Hepatocyte (in vitro differentiated cells): ENCODE measurements at regions not wholly inside any gene's neighbourhood (a gene's known extent, or its start where the extent isn't known, plus 50 kb on each side); places are given as distances from the start of the nearest gene placed in this dataset.

Experiments used
- DNase-seq: peaks from one replicate; pipeline ENCODE4 v3.0.0-alpha.2; 2016; ENCODE audit warnings: low spot score
- H2AFZ ChIP-seq: fragments of 200-600 bp; sonication (generic); 2 replicates; pipeline ENCODE4 v1.6.0; 2016; ENCODE audit warnings: antibody characterized with exemption, mild to moderate bottlenecking
- H3K27ac ChIP-seq: fragments of 200-600 bp; sonication (generic); 2 replicates; pipeline ENCODE4 v1.5.1; 2016; ENCODE audit warnings: mild to moderate bottlenecking
- H3K27me3 ChIP-seq: fragments of 200-600 bp; sonication (generic); 2 replicates; pipeline ENCODE4 v1.6.1; 2016
- H3K36me3 ChIP-seq: fragments of 200-600 bp; sonication (generic); replicated peaks from 2 replicates; pipeline ENCODE4 v1.5.1; 2016; ENCODE audit warnings: low read depth; ENCODE audit not compliant: insufficient read depth
- H3K4me1 ChIP-seq: fragments of 200-600 bp; sonication (generic); 2 replicates; pipeline ENCODE4 v1.5.1; 2016; ENCODE audit warnings: mild to moderate bottlenecking, moderate library complexity; ENCODE audit not compliant: insufficient read depth
- H3K4me2 ChIP-seq: fragments of 200-600 bp; sonication (generic); 2 replicates; pipeline ENCODE4 v1.6.0; 2016
- H3K4me3 ChIP-seq: fragments of 200-600 bp; sonication (generic); 2 replicates; pipeline ENCODE4 v1.5.1; 2016; ENCODE audit warnings: mild to moderate bottlenecking
- H3K79me2 ChIP-seq: fragments of 200-600 bp; sonication (generic); 2 replicates; pipeline ENCODE4 v1.6.0; 2017; ENCODE audit warnings: mild to moderate bottlenecking
- H3K9me2 ChIP-seq: fragments of 200-600 bp; sonication (generic); replicated peaks from 2 replicates; pipeline ENCODE4 v1.6.0; 2017; ENCODE audit warnings: mild to moderate bottlenecking; ENCODE audit not compliant: insufficient read depth
- H3K9me3 ChIP-seq: fragments of 200-600 bp; sonication (generic); 2 replicates; pipeline ENCODE4 v1.5.1; 2016; ENCODE audit warnings: low read depth, mild to moderate bottlenecking
- H4K20me1 ChIP-seq: fragments of 200-600 bp; sonication (generic); 2 replicates; pipeline ENCODE4 v1.6.0; 2016; ENCODE audit warnings: mild to moderate bottlenecking; ENCODE audit not compliant: insufficient read depth, poor library complexity, severe bottlenecking
- CTCF ChIP-seq: fragments of 200-600 bp; sonication (generic); IDR thresholded peaks from 2 replicates; pipeline ENCODE4 v1.5.1; 2016; ENCODE audit warnings: antibody characterized with exemption, mild to moderate bottlenecking; ENCODE audit not compliant: poor library complexity
- EZH2 ChIP-seq: fragments of 200-600 bp; sonication (generic); IDR thresholded peaks from 2 replicates; pipeline ENCODE4 v1.6.1; 2016; ENCODE audit warnings: antibody characterized with exemption, mild to moderate bottlenecking, borderline replicate concordance
- EZH2phosphoT487 ChIP-seq: fragments of 200-600 bp; sonication (generic); IDR thresholded peaks from one replicate; pipeline ENCODE4 v1.6.1; 2018; ENCODE audit warnings: antibody characterized with exemption, mild to moderate bottlenecking, low read depth, moderate library complexity; ENCODE audit not compliant: unreplicated experiment, severe bottlenecking
- WGBS: methylation state at CpG from one replicate; pipeline ENCODE4 v1.1.6; 2016; ENCODE audit warnings: low lambda C conversion rate; ENCODE audit errors: missing lambda C conversion rate; 5-methylcytosine and 5-hydroxymethylcytosine counted together

GRCh38 chr3:46105306-46105919, 78.1 kb upstream of the XCR1 start:
- H3K9me3 ChIP-seq, result no peaks in the 10 kb centered on the region
- TF ChIP-seq CTCF (no peak), EZH2phosphoT487 (no peak)
- 95% methylated on average over 4 of the region's 4 CpGs for WGBS
- no peak overlapping the region for H3K4me2 ChIP-seq
- H3K27ac ChIP-seq, result no peak overlapping the region
- no peaks in the 10 kb centered on the region for H3K9me2 ChIP-seq
- no peak overlapping the region for H2AFZ ChIP-seq
- no peaks in the 10 kb centered on the region for H3K27me3 ChIP-seq
- no peaks in the 10 kb centered on the region for H3K36me3 ChIP-seq
- no peaks in the 10 kb centered on the region for H3K79me2 ChIP-seq
- H3K4me3 ChIP-seq, result no peak overlapping the region
- H3K4me1 ChIP-seq, result peaks cover 3% of the 10 kb centered on the region
- no peak for DNase-seq
- no peaks in the 10 kb centered on the region for H4K20me1 ChIP-seq

- Histone ChIP-seq H3K36me3 (no peaks in the 10 kb centered on the region), H3K9me2 (no peaks in the 10 kb centered on the region), H3K4me3 (no peak overlapping the region), H3K4me1 (peaks cover 3% of the 10 kb centered on the region), H2AFZ (no peak overlapping the region), H3K27ac (no peak overlapping the region), H3K4me2 (no peak overlapping the region), H3K27me3 (no peaks in the 10 kb centered on the region), H3K9me3 (no peaks in the 10 kb centered on the region), H3K79me2 (no peaks in the 10 kb centered on the region), H4K20me1 (no peaks in the 10 kb centered on the region)
- 78% methylated on average over 1 of the region's 1 CpG for WGBS
- TF ChIP-seq EZH2phosphoT487 (no peak), EZH2 (no peak), CTCF (no peak)
- no peak for DNase-seq
These were observed 77.4 kb upstream of the XCR1 start for GRCh38 chr3:46104706-46105105.

GRCh38 chr3:46102780-46103130, 75.5 kb upstream of the XCR1 start:
- H3K4me2 ChIP-seq, result no peak overlapping the region
- DNase-seq, result no peak
- no peak overlapping the region for H3K27ac ChIP-seq
- H3K36me3 ChIP-seq, result no peaks in the 10 kb centered on the region
- H3K9me3 ChIP-seq, result no peaks in the 10 kb centered on the region
- no peaks in the 10 kb centered on the region for H3K79me2 ChIP-seq
- H4K20me1 ChIP-seq, result no peaks in the 10 kb centered on the region
- no peak overlapping the region for H2AFZ ChIP-seq
- no peaks in the 10 kb centered on the region for H3K4me1 ChIP-seq
- H3K27me3 ChIP-seq, result no peaks in the 10 kb centered on the region
- TF ChIP-seq EZH2phosphoT487, result no peak
- no peak for TF ChIP-seq EZH2
- TF ChIP-seq CTCF, result no peak
- H3K9me2 ChIP-seq, result no peaks in the 10 kb centered on the region
- no peak overlapping the region for H3K4me3 ChIP-seq
